SU-DHL-6 (cell line): ENCODE measurements at regions not wholly inside any gene's neighbourhood (a gene's known extent, or its start where the extent isn't known, plus 50 kb on each side); places are given as distances from the start of the nearest gene placed in this dataset.

Source experiments
- CTCF ChIP-seq: fragments of 200-600 bp; sonication (generic); IDR thresholded peaks from one replicate; pipeline ENCODE4 v1.5.1; 2017; ENCODE audit warnings: antibody characterized with exemption, mild to moderate bottlenecking, low read length, moderate library complexity; ENCODE audit not compliant: insufficient read depth, poor library complexity, severe bottlenecking
- EZH2phosphoT487 ChIP-seq: fragments of 200-600 bp; sonication (generic), shearing (Covaris generic); conservative IDR thresholded peaks from 2 replicates; pipeline ENCODE4 v1.6.1; 2018; ENCODE audit warnings: mild to moderate bottlenecking, antibody characterized with exemption, low read length, moderate library complexity, mixed read lengths

DNA sequence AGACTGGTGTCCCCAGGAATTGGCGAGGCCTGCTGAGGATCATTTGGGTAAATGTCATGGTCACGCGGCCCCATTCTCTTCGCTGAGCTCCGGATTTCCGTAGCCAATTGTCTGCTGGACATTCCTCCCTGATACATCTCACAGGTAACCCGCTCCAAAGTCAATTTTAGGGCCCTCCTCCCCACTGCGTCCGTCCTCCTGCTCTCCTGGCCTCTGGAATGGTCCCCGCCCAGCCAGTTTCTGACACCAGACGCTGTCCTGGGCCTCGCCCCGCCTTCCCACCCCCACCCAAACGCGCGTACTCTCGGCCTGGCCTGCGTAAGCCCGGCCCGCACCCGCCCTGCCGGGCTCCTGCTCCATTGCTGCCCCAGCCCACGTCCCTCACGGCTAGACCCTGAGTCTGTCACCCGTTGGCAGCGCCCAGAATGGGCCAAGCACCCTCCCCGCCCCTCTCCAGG, 202.0 kb downstream of the AUH start:
- no peak for TF ChIP-seq CTCF
- no peak for TF ChIP-seq EZH2phosphoT487
